SK-MEL-5 (cell line): ENCODE measurements at regions not wholly inside any gene's neighbourhood (a gene's known extent, or its start where the extent isn't known, plus 50 kb on each side); places are given as distances from the start of the nearest gene placed in this dataset.
"Not testable (repeated sequence)": the region's sequence is repeated elsewhere in the genome, so short reads cannot be mapped to it uniquely, and the experiment has no call there.

Experiments
- DNase-seq: peaks from one replicate; pipeline ENCODE4 v3.0.0-alpha.2; 2016; ENCODE audit warnings: low read depth, low spot score
- in situ Hi-C: cut with HindIII; loops from 2 replicates; pipeline ENCODE4 v1.10.0; 2016; ENCODE audit warnings: low sequenced_read_pairs, high pct_unique_total_duplicates, low pct_unique_long_range_greater_than_20kb

DNA sequence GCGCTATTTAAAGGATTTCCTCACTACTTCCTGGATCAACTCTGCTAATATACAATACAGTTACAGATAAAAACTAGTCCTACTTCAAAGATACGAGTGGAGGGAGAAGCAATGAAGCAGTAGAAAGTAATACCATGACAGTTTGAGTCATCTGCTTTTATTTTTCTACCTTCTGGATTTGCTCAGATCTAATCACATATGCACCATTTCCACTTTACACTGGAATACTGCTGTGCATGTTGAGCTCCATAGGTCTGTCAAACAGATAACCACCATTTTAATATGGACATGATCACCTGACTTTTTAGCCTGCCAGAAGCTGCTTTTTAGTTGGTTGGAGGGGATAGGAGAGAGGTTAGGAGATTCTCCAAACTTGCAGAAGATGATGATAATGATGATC, 92.5 kb downstream of the MMUT start:
- DNase-seq: no peak
- in situ Hi-C loops: no loop called here

- in situ Hi-C loops: no loop called here
- DNase-seq: no peak
Observed at GRCh38 chr6:49366539-49366938, 96.5 kb downstream of the MMUT start.

GRCh38 chr6:49348561-49348960, 114.5 kb downstream of the MMUT start:
- no peak for DNase-seq
- in situ Hi-C loops: no loop called here

DNA sequence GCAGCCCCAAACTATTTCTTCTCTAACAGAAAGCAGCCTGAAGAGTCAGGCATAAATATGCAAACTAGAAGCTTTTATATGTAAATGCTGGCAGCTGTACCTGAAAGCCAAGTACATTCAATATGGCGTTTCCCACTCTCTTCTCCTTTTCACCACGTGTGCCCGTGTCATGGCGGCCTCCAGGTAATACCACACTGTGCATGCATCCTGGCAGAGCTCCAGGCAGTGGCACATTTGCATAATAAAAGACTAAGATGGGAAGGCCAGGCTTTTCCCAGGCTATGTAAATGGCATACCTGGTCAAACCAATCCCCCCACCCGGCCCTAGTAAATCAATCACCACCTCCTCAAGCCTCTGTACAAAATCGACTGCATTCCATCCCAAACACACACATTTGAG, 120.6 kb downstream of the MMUT start:
- in situ Hi-C loops: no loop called here
- no peak for DNase-seq

- in situ Hi-C loops: no loop called here
Observed at GRCh38 chr6:49341869-49342268, 121.2 kb downstream of the MMUT start.

DNA sequence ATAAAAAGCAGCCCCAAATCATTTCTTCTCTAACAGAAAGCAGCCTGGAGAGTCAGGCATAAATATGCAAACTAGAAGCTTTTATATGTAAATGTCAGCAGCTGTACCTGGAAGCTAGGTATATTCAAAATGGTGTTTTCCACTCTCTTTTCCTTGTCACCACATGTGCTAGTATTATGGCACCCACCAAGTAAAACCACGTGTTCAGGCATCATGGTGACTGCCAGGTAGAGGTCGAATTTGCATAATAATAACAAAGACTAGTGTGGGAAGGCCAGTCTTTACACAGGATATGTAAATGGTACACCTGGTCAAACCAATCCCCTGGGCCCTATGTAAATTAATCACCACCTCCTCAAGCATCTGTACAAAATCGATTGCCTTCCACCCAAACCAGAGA, 124.0 kb downstream of the MMUT start:
- in situ Hi-C loops: no loop called here
- no peak for DNase-seq

More at GRCh38 chr6:49341869-49342268, 121.2 kb downstream of the MMUT start:
- no peak for DNase-seq

DNA sequence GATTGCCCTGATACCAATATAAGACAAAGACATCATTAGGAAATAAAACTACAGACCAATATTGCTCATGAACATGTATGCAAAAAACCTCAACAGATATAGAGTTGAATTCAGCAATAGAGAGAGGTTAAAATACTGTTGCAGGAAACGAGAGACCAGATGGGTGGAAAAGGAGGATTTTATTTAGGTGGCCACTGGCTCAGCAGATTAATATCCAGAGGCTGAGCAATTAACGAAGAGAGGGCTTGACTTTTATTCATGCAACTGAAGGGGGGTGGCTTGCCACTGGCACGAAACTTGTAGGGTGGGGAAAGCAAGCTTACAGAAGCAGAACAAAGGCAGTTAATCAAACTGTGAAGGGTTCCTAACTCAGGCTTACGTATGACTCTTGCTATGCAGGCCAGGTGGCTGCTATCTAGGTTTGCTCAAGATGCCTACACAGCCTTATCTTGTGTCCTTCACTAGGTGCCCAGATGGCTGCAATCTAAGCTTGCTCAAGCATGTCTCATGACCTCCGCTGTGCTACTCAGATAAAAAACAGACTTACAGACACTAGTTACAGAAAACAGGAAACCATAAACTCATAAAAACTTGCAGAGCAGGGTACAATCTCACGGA, 126.4 kb downstream of the MMUT start:
- no peak for DNase-seq
- in situ Hi-C loops: no loop called here

DNA sequence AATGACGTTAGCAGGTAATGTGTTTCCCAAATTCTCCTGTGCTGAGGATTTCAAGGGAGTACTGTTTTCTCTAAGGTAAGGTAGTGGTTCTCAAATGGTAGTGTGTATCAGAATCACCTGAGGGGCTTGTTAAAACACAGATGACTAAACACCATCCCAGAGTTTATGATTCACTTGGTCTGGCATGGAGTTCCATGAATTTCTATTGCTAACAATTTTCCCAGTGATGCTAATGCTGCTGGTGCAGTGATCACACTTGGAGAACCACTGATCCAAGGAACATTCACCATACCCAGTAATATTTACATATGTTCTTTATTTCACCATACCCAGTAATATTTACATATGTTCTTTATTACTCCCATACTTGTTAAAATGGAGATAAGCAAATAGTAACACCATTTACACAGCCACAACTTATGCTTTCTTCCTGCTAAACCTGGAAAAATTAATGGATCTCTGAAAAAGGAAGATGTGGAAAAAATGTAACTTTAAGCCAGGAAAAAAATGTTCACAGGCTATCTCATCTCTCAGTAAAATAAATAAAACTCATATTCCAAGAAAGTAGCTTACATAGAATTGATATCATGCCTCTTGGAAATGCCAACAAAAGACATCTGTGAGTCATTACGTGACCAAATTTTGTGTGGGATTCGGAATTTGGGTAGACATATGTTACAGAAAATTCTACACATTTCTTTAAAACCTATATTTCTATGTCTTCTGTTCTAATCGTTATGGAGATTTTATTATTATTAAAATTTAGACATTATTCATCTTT, 129.5 kb downstream of the MMUT start:
- no peak for DNase-seq
- in situ Hi-C loops: no loop called here

DNA sequence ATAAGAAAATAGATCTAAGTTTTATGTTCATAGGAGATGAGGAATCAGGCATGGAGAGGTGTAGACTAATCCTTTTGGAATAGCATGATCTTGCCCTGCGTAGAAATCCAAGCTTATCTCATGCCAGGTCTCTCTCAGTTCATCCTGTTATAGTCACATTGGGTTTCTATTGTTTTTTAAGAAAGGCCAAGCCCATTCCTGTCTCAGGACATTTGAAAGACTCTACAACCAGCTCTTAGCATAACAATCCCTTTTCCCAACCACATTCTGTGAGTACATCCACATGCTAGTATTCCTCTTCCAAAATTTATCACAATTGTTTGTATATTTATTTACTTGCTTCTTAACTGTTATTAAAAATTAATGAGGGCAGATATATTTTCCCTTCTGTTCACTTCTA, 130.3 kb downstream of the MMUT start:
- no peak for DNase-seq
- in situ Hi-C loops: no loop called here

- DNase-seq: no peak
- in situ Hi-C loops: no loop called here
Observed at GRCh38 chr6:49329186-49329585, 133.9 kb downstream of the MMUT start.

GRCh38 chr6:49328051-49328744, 134.9 kb downstream of the MMUT start:
- no peak for DNase-seq
- in situ Hi-C loops: no loop called here

- in situ Hi-C loops: no loop called here
- DNase-seq: no peak
Observed at GRCh38 chr6:49327571-49327970, 135.5 kb downstream of the MMUT start.

- no peak for DNase-seq
- in situ Hi-C loops: no loop called here
Observed at GRCh38 chr6:49327005-49327404, 136.0 kb downstream of the MMUT start.

DNA sequence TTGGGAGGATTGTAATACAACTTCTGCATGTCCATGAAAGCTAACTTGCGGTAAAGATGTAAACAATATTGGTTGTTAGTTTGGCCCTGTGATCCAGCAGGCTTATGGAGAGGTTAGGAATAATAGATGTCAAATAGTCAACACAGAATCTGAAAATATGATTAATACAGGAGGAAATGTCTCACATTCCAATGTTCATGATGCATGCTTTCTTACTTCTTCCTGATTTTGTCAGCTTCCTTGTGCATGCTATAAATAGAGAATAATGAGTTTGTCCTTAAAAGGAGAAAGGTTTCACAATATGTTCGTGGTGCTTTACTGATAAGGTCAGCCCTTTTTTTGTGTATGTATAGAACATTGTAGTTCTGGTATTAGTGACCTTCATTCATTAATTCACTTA, 136.7 kb downstream of the MMUT start:
- DNase-seq: no peak
- in situ Hi-C loops: no loop called here

DNA sequence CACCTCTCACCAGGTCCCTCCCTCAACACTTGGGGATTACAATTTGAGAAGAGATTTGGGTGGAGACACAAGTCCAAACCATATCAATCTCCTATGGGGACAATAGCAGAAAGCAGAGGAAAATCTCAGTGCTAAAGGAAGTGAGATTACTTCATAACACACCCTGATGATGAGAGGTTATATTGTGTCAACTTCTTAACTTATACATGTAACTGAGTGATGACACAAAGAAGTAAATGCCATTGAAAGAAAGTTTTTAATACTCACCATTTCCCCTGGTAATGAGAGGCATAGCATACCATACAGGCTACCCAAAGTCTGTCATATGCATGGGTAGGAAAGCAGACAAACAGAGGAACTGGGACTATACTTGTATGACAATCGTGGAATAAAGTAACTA, 137.2 kb downstream of the MMUT start:
- in situ Hi-C loops: no loop called here
- no peak for DNase-seq

- no peak for DNase-seq
Observed at GRCh38 chr6:49322861-49323260, 140.2 kb downstream of the MMUT start.

GRCh38 chr6:49321561-49322072, 141.4 kb downstream of the MMUT start:
- no peak for DNase-seq
- in situ Hi-C loops: no loop called here

More at GRCh38 chr6:49322861-49323260, 140.2 kb downstream of the MMUT start:
- in situ Hi-C loops: no loop called here

DNA sequence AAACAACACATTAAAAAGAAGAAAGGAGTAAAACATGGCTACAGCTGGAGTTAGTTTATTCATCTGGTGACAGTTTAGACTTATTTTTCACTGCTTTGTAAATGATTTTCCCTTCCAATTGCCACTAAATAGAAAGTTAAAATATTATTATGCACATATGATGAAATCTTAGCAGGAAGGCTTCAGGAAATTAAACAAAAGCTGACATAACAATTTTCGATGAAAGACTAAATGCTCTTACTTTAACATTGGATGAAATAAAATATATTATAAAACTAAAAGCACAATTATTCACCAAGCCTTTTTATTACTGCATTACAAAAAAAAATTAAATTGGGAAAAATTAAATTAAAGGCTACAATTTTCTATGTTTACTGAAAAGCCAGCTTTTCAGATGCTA, 158.0 kb downstream of the MMUT start:
- DNase-seq: no peak
- in situ Hi-C loops: no loop called here

GRCh38 chr6:49304393-49304792, 158.7 kb downstream of the MMUT start:
- in situ Hi-C loops, DNase-seq: not testable (repeated sequence)
